ENCODE measurements at regions not wholly inside any gene's neighbourhood (a gene's known extent, or its start where the extent isn't known, plus 50 kb on each side); places are given as distances from the start of the nearest gene placed in this dataset.

GRCh38 chr17:52686140-52686539 lies 527.6 kb upstream of the CA10 start:
- POLR2A ChIA-PET, result no interaction called here
- TF ChIP-seq REST (IDR thresholded peaks at IDR 0.05; ENCODE audit: low read depth, low read length), result no peak
- no peaks in the 10 kb centered on the region for H3K9me2 ChIP-seq
- H3K4me3 ChIP-seq (ENCODE audit: low read depth in 2 of 2, low read length in 1 of 2), result no peak overlapping the region
- H3K36me3 ChIP-seq (replicated peaks in 1 of 2; ENCODE audit: control insufficient read depth in 1 of 2, insufficient read depth in 2 of 2, low read length in 1 of 2), result no peaks in the 10 kb centered on the region
- no peak overlapping the region for H3K4me2 ChIP-seq
- no peaks in the 10 kb centered on the region for H3K27me3 ChIP-seq (ENCODE audit: insufficient read depth)
- H3K4me1 ChIP-seq (ENCODE audit: control insufficient read depth in 1 of 2, insufficient read depth in 2 of 2, low read depth in 1 of 2, low read length in 1 of 2), result no peaks in the 10 kb centered on the region; a peak in 1 of 4 replicates
- no peaks in the 10 kb centered on the region for H3K79me2 ChIP-seq (ENCODE audit: insufficient read depth)
- CTCF ChIA-PET, result no interaction called here
- DNase-seq, result no peak
- H4K20me1 ChIP-seq (ENCODE audit: insufficient read depth), result no peaks in the 10 kb centered on the region
- H3K9ac ChIP-seq, result no peak overlapping the region
- H3K27ac ChIP-seq (ENCODE audit: low read depth in 2 of 2, low read length in 1 of 2), result no peak overlapping the region
- no peaks in the 10 kb centered on the region for H3F3A ChIP-seq (replicated peaks; ENCODE audit: insufficient read depth)
- H3K9me3 ChIP-seq, result peaks cover under 1% of the 10 kb centered on the region; the same call in 1 of the 2 replicates
- no peak overlapping the region for H2AFZ ChIP-seq (ENCODE audit: low read depth)

GRCh38 chr17:52681480-52681879 lies 523.0 kb upstream of the CA10 start:
- Histone ChIP-seq H3K4me3 (ENCODE audit: low read depth in 2 of 2, low read length in 1 of 2) (no peak overlapping the region), H3K36me3 (replicated peaks in 1 of 2; ENCODE audit: control insufficient read depth in 1 of 2, insufficient read depth in 2 of 2, low read length in 1 of 2) (no peaks in the 10 kb centered on the region), H3K79me2 (ENCODE audit: insufficient read depth) (no peaks in the 10 kb centered on the region), H3K4me1 (ENCODE audit: control insufficient read depth in 1 of 2, insufficient read depth in 2 of 2, low read depth in 1 of 2, low read length in 1 of 2) (no peaks in the 10 kb centered on the region), H3K27me3 (ENCODE audit: insufficient read depth) (no peaks in the 10 kb centered on the region), H3F3A (replicated peaks; ENCODE audit: insufficient read depth) (no peaks in the 10 kb centered on the region), H3K9me2 (no peaks in the 10 kb centered on the region), H3K4me2 (no peak overlapping the region), H3K27ac (ENCODE audit: low read depth in 2 of 2, low read length in 1 of 2) (no peak overlapping the region), H3K9me3 (peaks cover 14% of the 10 kb centered on the region), H2AFZ (ENCODE audit: low read depth) (no peak overlapping the region), H3K9ac (no peak overlapping the region), H4K20me1 (ENCODE audit: insufficient read depth) (no peaks in the 10 kb centered on the region)
- WGBS (ENCODE audit: low lambda C conversion rate), result 2% methylated on average over 2 of the region's 2 CpGs
- CTCF ChIA-PET, result interaction anchor here (1.1 kb wide), 1 partner anchor 13 kb away, joined by 5 read pairs; no protein-coding TSS in a partner anchor
- TF ChIP-seq RAD21 (IDR thresholded peaks at IDR 0.05; ENCODE audit: low read length) (no peak), USF1 (IDR thresholded peaks at IDR 0.05; ENCODE audit: borderline replicate concordance, low read depth) (no peak), FOSL2 (IDR thresholded peaks at IDR 0.05; ENCODE audit: borderline replicate concordance, low read depth) (no peak), ZBTB33 (IDR thresholded peaks at IDR 0.05; ENCODE audit: borderline replicate concordance, low read depth) (no peak), JUND (IDR thresholded peaks at IDR 0.05) (no peak)
- POLR2A ChIA-PET, result no interaction called here
- DNase-seq, result no peak
